HuH-7.5 (cell line): ENCODE measurements at regions not wholly inside any gene's neighbourhood (a gene's known extent, or its start where the extent isn't known, plus 50 kb on each side); places are given as distances from the start of the nearest gene placed in this dataset.

Source experiments
- DNase-seq: peaks from one replicate; pipeline ENCODE4 v3.0.0; 2011; ENCODE audit warnings: low spot score

GRCh38 chr1:83027511-83027910 lies 971.4 kb downstream of the TTLL7 start:
- no peak for DNase-seq

GRCh38 chr1:83026745-83027144 lies 972.2 kb downstream of the TTLL7 start:
- DNase-seq = no peak

- DNase-seq = no peak
These were observed 974.6 kb downstream of the TTLL7 start for GRCh38 chr1:83024251-83024767.

GRCh38 chr1:83023212-83023611 lies 975.7 kb downstream of the TTLL7 start:
- no peak for DNase-seq

- DNase-seq = no peak
These were observed 976.7 kb downstream of the TTLL7 start for GRCh38 chr1:83022206-83022605.

GRCh38 chr1:83017701-83018100 lies 981.2 kb downstream of the TTLL7 start:
- no peak for DNase-seq

GRCh38 chr1:83017276-83017675 lies 981.7 kb downstream of the TTLL7 start:
- no peak for DNase-seq

GRCh38 chr1:83016354-83016849 lies 982.5 kb downstream of the TTLL7 start:
- no peak for DNase-seq

- no peak for DNase-seq
These were observed 983.8 kb downstream of the TTLL7 start for GRCh38 chr1:83015163-83015562.

- no peak for DNase-seq
These were observed 986.0 kb downstream of the TTLL7 start for GRCh38 chr1:83012950-83013349.

- DNase-seq = no peak
These were observed 987.7 kb downstream of the TTLL7 start for GRCh38 chr1:83011265-83011664.

GRCh38 chr1:83006271-83006670 lies 992.7 kb downstream of the TTLL7 start:
- DNase-seq = no peak

GRCh38 chr1:83000286-83000685 lies 998.6 kb downstream of the TTLL7 start:
- DNase-seq = no peak

- no peak for DNase-seq
These were observed 1003.0 kb downstream of the TTLL7 start for GRCh38 chr1:82995951-82996350.

- DNase-seq = no peak
These were observed 1004.2 kb downstream of the TTLL7 start for GRCh38 chr1:82994616-82995263.

- no peak for DNase-seq
These were observed 1007.4 kb downstream of the TTLL7 start for GRCh38 chr1:82991569-82991968.

GRCh38 chr1:82979593-82980236 lies 1019.2 kb downstream of the TTLL7 start:
- no peak for DNase-seq

GRCh38 chr1:82978461-82979324 lies 1020.2 kb downstream of the TTLL7 start:
- DNase-seq = no peak

- no peak for DNase-seq
These were observed 1025.9 kb downstream of the TTLL7 start for GRCh38 chr1:82972841-82973553.

GRCh38 chr1:82969340-82969739 lies 1029.6 kb downstream of the TTLL7 start:
- DNase-seq = no peak

GRCh38 chr1:82962658-82963057 lies 1036.3 kb downstream of the TTLL7 start:
- no peak for DNase-seq

- DNase-seq = no peak
These were observed 1048.2 kb downstream of the TTLL7 start for GRCh38 chr1:82950606-82951200.
